HepG2 (cell line): ENCODE measurements at regions not wholly inside any gene's neighbourhood (a gene's known extent, or its start where the extent isn't known, plus 50 kb on each side); places are given as distances from the start of the nearest gene placed in this dataset.

ENCODE experiments used
- ATAC-seq: fragments of 200-7000 bp; cut with Tn5 transposase; 3 replicates; pipeline ENCODE4 v1.9.1; 2020; ENCODE audit warnings: mild to moderate bottlenecking, moderate library complexity
- BruUV-seq: library from RNA; stranded (reverse); fragments of 400-500 nt; replicated peaks from 2 replicates; lab custom pipeline; 2021; lab: Mats Ljungman, UMichigan
- CTCF ChIA-PET: fragments of 300-600 bp; formaldehyde crosslinking; extraction: SDS; loops from one replicate; lab custom pipeline; 2021; ENCODE audit warnings: low total read pairs, inconsistent platforms, low intra/inter-chr PET ratio; lab: Yijun Ruan, JAX
- POLR2A ChIA-PET: fragments of 350-600 bp; sonication (Branson Sonifier 250); formaldehyde crosslinking; loops from one replicate; lab custom pipeline; 2020; ENCODE audit warnings: antibody characterized with exemption, inconsistent platforms; lab: Yijun Ruan, JAX
- DNase-seq: peaks from one replicate; pipeline ENCODE4 v3.0.0-alpha.2; 2015; ENCODE audit warnings: low spot score
- FAIRE-seq: peaks from 3 replicates; lab custom pipeline; 2011; peaks lifted over from hg19 to GRCh38; lab: Jason Lieb, UNC
- H2AFZ ChIP-seq: one replicate; pipeline ENCODE4 v1.6.1; 2011; ENCODE audit warnings: low read length, inconsistent platforms
- H3K27ac ChIP-seq: fragments of 300-600 bp; 3 replicates; pipeline ENCODE4 v1.8.0; 2011; ENCODE audit warnings: mixed run types, mild to moderate bottlenecking, mixed read lengths, low read length, inconsistent platforms; ENCODE audit not compliant: insufficient read depth; ENCODE audit errors: extremely low read length
- H3K27me3 ChIP-seq, 2 experiments: fragments of 200-600 bp in 1 of 2; 2 replicates in 1 of 2; 3 replicates in 1 of 2; pipeline versions ENCODE4 v1.6.0 to v1.8.0; 2011; ENCODE audit warnings: low read length in 2 of 2, mild to moderate bottlenecking in 2 of 2, moderate library complexity in 2 of 2, inconsistent platforms in 1 of 2; ENCODE audit not compliant: insufficient read depth in 2 of 2, control insufficient read depth in 1 of 2
- H3K36me3 ChIP-seq, 2 experiments: fragments of 200-600 bp in 1 of 2; replicated peaks in 1 of 2; 2 replicates in 1 of 2; 3 replicates in 1 of 2; pipeline versions ENCODE4 v1.5.1 to v1.8.0; 2011; ENCODE audit warnings: low read length in 2 of 2, inconsistent platforms in 1 of 2; ENCODE audit not compliant: insufficient read depth in 2 of 2, control insufficient read depth in 1 of 2
- H3K4me1 ChIP-seq: 2 replicates; pipeline ENCODE4 v1.5.1; 2012; ENCODE audit warnings: low read length, inconsistent platforms; ENCODE audit not compliant: insufficient read depth
- H3K4me2 ChIP-seq: 2 replicates; pipeline ENCODE4 v1.6.0; 2011; ENCODE audit warnings: low read depth, low read length, inconsistent platforms
- H3K4me3 ChIP-seq, 3 experiments: fragments of 200-600 bp in 1 of 3; sonication (generic), shearing (Covaris generic) in 1 of 3; replicated peaks in 1 of 3; 2 replicates each; pipeline ENCODE4 v1.5.1; 2011 to 2016; ENCODE audit warnings: low read length in 3 of 3, inconsistent platforms in 2 of 3, low read depth in 2 of 3, mild to moderate bottlenecking in 2 of 3, control low read depth in 1 of 3, mixed read lengths in 1 of 3; ENCODE audit not compliant: insufficient read depth in 1 of 3
- H3K79me2 ChIP-seq: one replicate; pipeline ENCODE4 v1.6.1; 2011; ENCODE audit warnings: low read length, inconsistent platforms; ENCODE audit not compliant: insufficient read depth
- H3K9ac ChIP-seq: 2 replicates; pipeline ENCODE4 v1.6.0; 2011; ENCODE audit warnings: mild to moderate bottlenecking, low read depth, low read length, inconsistent platforms; ENCODE audit not compliant: insufficient read depth
- H3K9me3 ChIP-seq: 2 replicates; pipeline ENCODE4 v1.5.1; 2012; ENCODE audit warnings: mild to moderate bottlenecking, low read length
- H4K20me1 ChIP-seq: 2 replicates; pipeline ENCODE4 v1.6.0; 2011; ENCODE audit warnings: inconsistent platforms, mild to moderate bottlenecking, low read length, moderate library complexity; ENCODE audit not compliant: insufficient read depth
- PTBP1 ChIP-seq: fragments of 200-400 bp; formaldehyde crosslinking; IDR thresholded peaks from 2 replicates; pipeline ENCODE4 v1.6.1; 2018; ENCODE audit warnings: low read length, low read depth; ENCODE audit not compliant: poor library complexity, severe bottlenecking
- U2AF1 ChIP-seq: fragments of 200-400 bp; formaldehyde crosslinking; optimal IDR thresholded peaks from 2 replicates; pipeline ENCODE3; 2017; ENCODE audit warnings: mild to moderate bottlenecking, low read depth, low read length
- ZFP91 ChIP-seq: sonication (generic); formaldehyde crosslinking; IDR thresholded peaks from 2 replicates; pipeline ENCODE4 v1.9.0; 2022; ENCODE audit warnings: missing genetic modification reagents, mild to moderate bottlenecking, borderline replicate concordance
- ZNF703 ChIP-seq: sonication (generic); formaldehyde crosslinking; IDR thresholded peaks from 2 replicates; pipeline ENCODE4 v1.5.1; 2020; ENCODE audit warnings: missing genetic modification reagents, mild to moderate bottlenecking, moderate library complexity, borderline replicate concordance
- WGBS: methylation state at CpG from one replicate; pipeline ENCODE4 v1.1.6; 2017; ENCODE audit warnings: low lambda C conversion rate; 5-methylcytosine and 5-hydroxymethylcytosine counted together
- in situ Hi-C: cut with HindIII; loops from 2 replicates; pipeline ENCODE4 v1.10.0; 2017; ENCODE audit warnings: low pct_unique_long_range_greater_than_20kb; ENCODE audit not compliant: extremely low pct_ligation_motif_present
- intact Hi-C: fragments of 100-400 bp; cut with micrococcal nuclease; formaldehyde crosslinking; loops from one replicate; pipeline ENCODE4 v1.10.0; 2022; ENCODE audit not compliant: unreplicated experiment
- TF ChIP-seq, protein P1 (sequence below), 2 experiments: sonication (generic) in 1 of 2; formaldehyde crosslinking in 1 of 2; IDR thresholded peaks; 2 replicates each; pipeline versions ENCODE4 v1.6.1 to v1.9.0; 2014 to 2022; ENCODE audit warnings: antibody characterized with exemption in 1 of 2, borderline replicate concordance in 1 of 2, inconsistent platforms in 1 of 2, low read depth in 1 of 2, missing genetic modification reagents in 1 of 2
- TF ChIP-seq, protein P2 (sequence below): sonication (generic); formaldehyde crosslinking; IDR thresholded peaks from 2 replicates; pipeline ENCODE4 v1.8.1; 2023; ENCODE audit warnings: missing genetic modification reagents, inconsistent platforms, borderline replicate concordance

GRCh38 chr10:53108317-53108934, 335.8 kb upstream of the MBL2 start (continued):
- TF ChIP-seq, protein P1, sequence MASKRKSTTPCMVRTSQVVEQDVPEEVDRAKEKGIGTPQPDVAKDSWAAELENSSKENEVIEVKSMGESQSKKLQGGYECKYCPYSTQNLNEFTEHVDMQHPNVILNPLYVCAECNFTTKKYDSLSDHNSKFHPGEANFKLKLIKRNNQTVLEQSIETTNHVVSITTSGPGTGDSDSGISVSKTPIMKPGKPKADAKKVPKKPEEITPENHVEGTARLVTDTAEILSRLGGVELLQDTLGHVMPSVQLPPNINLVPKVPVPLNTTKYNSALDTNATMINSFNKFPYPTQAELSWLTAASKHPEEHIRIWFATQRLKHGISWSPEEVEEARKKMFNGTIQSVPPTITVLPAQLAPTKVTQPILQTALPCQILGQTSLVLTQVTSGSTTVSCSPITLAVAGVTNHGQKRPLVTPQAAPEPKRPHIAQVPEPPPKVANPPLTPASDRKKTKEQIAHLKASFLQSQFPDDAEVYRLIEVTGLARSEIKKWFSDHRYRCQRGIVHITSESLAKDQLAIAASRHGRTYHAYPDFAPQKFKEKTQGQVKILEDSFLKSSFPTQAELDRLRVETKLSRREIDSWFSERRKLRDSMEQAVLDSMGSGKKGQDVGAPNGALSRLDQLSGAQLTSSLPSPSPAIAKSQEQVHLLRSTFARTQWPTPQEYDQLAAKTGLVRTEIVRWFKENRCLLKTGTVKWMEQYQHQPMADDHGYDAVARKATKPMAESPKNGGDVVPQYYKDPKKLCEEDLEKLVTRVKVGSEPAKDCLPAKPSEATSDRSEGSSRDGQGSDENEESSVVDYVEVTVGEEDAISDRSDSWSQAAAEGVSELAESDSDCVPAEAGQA (IDR thresholded peaks at IDR 0.05; ENCODE audit: low read depth) = no peak
- TF ChIP-seq, protein P1 (CRISPR knock-in tag; IDR thresholded peaks at IDR 0.05; ENCODE audit: borderline replicate concordance) = no peak
- TF ChIP-seq PTBP1 (no peak), ZNF703 (CRISPR knock-in tag) (no peak)
- TF ChIP-seq, all 625 proteins: peak for 0

DNA sequence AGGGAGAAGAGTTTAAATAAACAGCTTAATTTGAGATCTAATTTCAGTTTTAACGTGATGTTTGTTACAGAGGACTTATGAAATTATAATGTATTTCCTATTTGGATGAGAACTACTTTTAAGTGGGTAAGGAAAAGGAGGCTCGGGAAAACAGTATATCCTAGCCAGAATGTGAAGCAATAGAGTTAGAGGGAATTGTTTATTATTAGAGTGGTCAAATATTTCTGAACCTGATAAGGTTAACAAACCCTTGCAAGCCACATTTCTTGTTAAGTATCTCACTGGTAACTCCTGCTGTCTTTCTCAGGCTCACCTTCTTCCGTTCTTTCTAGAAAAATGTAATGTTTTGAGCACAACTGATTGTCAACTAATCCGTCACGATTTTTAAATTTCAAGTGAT, 335.1 kb upstream of the MBL2 start:
- intact Hi-C loops = no loop called here
- H3K9me3 ChIP-seq = no peaks in the 10 kb centered on the region
- DNase-seq = no peak
- H3K79me2 ChIP-seq = no peaks in the 10 kb centered on the region
- no peak for ATAC-seq
- H3K27ac ChIP-seq = no peak overlapping the region
- ChIA-PET POLR2A (no interaction called here), CTCF (no interaction called here)
- TF ChIP-seq ZFP91 (CRISPR knock-in tag) (no peak), U2AF1 (no peak)
- TF ChIP-seq, protein P2, sequence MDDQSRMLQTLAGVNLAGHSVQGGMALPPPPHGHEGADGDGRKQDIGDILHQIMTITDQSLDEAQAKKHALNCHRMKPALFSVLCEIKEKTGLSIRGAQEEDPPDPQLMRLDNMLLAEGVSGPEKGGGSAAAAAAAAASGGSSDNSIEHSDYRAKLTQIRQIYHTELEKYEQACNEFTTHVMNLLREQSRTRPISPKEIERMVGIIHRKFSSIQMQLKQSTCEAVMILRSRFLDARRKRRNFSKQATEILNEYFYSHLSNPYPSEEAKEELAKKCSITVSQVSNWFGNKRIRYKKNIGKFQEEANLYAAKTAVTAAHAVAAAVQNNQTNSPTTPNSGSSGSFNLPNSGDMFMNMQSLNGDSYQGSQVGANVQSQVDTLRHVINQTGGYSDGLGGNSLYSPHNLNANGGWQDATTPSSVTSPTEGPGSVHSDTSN (CRISPR knock-in tag) = no peak
- no peak overlapping the region for H2AFZ ChIP-seq
- no peak for FAIRE-seq
- H4K20me1 ChIP-seq = no peaks in the 10 kb centered on the region
- H3K4me2 ChIP-seq = no peak overlapping the region
- no peaks in the 10 kb centered on the region for H3K4me1 ChIP-seq
- H3K4me3 ChIP-seq = no peak overlapping the region
- no peak overlapping the region for H3K9ac ChIP-seq
- WGBS = 59% methylated on average over 5 of the region's 5 CpGs
- in situ Hi-C loops = no loop called here
- no peaks in the 10 kb centered on the region for H3K36me3 ChIP-seq
- no peaks in the 10 kb centered on the region for H3K27me3 ChIP-seq
- no TSS peak for BruUV-seq
